Fibroblast of upper back skin (primary cell): ENCODE measurements at regions not wholly inside any gene's neighbourhood (a gene's known extent, or its start where the extent isn't known, plus 50 kb on each side); places are given as distances from the start of the nearest gene placed in this dataset.

Experiments
- DNase-seq: peaks from one replicate; pipeline ENCODE4 v3.0.0-alpha.2; 2013

DNA sequence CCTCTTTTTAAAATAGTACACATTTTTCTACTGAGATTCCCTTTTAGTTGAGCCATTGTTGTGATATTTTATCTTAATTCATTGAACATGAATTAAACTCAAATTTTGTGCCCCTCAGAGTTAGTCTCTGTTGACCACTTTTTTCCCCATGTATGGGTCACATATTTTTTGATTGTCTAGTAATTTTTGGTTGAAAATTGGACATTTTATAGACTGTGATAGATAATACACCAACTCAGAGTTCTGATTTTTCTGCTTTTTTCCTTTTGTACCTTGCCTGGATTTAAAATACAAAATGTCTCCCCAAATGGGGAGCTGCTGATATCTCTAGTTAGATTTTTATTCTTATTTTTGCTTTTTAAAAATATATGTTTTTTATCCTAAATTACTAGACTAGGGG is 291.8 kb upstream of the CITED2 start:
- DNase-seq = no peak

GRCh38 chr6:139663996-139664395 is 289.5 kb upstream of the CITED2 start:
- DNase-seq = no peak

DNA sequence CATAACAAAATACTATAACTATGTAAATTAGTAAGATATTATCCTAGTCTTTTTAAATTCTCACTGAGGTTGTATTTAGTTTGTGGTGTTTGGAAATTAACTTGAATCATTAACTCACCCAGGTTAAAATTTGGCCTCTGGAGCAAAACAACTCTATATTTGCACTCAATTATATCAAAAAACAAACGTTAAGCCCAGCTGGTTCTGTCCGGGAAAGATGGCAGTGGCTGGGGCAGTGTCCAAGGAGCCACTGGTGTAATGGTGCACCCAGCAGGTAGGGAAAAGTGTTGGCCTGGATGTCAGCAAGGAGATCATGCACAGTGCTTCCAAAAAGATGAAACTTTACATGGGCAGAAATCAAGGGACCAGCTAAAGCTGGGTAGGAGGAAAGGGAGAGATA is 285.3 kb upstream of the CITED2 start:
- DNase-seq = no peak

GRCh38 chr6:139659196-139659595 is 284.7 kb upstream of the CITED2 start:
- DNase-seq = no peak

- DNase-seq = no peak
These were observed 282.7 kb upstream of the CITED2 start for GRCh38 chr6:139657119-139657518.

- no peak for DNase-seq
These were observed 281.6 kb upstream of the CITED2 start for GRCh38 chr6:139655783-139656705.

- no peak for DNase-seq
These were observed 280.7 kb upstream of the CITED2 start for GRCh38 chr6:139654888-139655782.

DNA sequence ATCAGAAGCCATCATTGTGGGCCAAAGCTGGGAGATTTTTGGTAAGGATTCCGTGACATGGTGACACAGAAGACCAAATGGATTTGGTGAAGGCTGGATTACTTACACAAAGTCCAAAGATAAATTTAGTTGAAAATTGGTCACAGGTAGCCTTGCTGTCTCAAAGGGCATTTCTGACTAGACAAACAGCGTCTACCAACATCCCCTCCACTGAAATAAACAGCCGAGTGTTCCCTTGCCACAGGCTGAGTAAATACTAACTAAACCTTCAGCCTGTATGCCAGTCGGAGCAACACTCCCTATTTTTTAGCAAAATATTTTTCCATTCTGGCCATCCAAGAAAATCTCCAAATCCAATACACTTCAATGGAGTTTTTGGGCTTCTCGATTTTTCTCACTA is 279.9 kb upstream of the CITED2 start:
- DNase-seq = no peak

DNA sequence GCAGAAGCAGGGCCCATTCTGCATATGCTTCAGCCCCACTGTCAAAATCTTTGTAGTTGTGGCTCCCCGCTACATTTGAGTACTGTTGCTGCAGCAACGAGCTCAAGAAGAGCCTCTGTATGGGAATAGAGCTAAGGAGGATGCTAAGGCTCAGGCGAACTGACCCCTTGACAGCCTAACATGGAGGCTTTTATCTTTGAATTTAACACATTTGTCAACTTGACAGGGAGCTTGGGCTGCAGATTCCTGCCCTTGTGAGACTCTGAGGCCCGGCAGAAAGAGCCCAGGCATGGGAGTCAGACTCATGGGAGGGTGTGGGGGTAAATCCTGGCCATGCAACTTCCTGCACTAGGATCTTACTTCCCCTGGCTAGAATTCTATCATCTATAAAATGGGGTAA is 278.7 kb upstream of the CITED2 start:
- no peak for DNase-seq

DNA sequence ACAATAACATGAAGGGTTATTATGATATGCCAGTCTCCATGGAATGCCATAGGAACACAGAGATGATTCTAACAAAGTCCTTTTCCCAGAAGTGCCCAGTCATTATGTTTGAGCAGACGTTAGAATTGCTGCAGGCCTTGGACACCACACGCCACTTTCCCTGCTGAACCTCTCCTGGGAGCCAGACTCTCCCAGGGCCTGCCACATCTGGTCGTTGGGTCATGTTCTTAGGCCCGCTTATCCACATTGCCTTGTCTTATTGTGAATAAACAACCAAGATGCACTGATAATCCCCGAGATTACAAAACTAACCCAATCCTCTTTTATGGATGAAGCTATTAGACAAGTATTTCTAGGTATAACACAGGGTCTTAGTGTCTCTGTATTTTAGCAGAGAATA is 276.5 kb upstream of the CITED2 start:
- DNase-seq = no peak

- DNase-seq = no peak
These were observed 275.3 kb upstream of the CITED2 start for GRCh38 chr6:139649732-139650131.

DNA sequence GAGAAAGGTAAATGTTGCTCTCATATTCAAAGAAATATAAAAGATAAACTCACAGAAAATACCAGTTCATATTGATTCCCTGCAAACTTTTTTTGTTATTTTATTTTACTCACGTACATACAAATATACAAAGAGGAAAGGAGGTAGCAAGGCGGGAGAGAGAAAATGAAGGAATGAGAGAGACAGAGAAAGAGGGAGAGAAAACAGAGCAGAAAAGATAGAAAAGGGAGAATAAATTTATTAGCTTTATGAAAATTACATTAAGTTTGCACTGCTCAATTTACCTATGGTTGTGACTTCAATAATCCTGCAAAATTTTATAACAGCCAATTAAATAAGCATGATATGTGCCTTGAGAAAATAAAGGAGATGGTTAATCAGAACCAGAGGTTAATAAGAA is 274.7 kb upstream of the CITED2 start:
- DNase-seq = no peak

DNA sequence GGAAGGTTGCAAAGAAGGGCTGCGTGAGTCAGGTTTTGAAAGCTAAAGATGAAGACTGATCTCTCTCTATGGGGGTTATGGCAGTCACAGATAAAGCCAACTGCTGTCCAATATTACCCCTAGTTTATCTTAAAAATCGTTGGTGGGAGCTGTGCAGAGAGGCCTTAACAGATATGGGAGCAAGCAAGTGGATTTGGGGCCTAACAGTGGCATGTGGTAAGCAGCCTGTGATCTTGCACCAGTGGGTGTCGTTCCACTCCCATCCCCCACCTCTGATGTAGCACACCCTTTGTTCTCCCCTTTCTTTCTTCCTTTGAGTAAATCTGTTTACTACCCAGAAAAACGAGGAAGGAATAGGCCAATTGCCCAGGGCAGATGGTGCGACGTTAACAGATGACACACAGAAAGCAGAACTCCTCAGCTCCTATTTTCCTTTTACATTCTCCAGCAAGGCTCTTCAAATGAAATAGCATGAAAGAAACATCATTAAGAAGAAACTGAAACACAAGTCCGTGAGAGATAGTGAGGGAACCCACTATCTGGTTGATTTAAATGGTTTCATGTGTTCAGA is 274.1 kb upstream of the CITED2 start:
- no peak for DNase-seq

DNA sequence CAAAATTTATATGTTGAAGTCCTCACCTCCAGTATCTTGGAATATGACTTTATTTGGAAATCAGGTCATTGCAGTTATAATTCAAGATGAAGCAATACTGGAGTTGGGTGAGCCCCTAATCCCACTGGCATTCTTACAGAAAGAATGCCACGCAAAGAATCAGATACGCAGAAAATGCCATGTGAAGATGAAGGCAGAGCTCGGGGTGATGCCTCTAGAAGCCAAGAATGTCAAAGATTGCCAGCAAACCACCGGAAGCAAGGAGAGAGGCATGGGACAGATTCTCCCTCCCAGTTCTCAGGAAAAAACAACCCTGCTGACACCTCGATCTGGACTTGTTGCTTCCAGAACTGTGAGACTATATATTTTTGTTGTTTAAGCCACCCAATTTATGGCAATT is 273.4 kb upstream of the CITED2 start:
- no peak for DNase-seq

GRCh38 chr6:139647016-139647415 is 272.6 kb upstream of the CITED2 start:
- DNase-seq = peak; percentile 19

DNA sequence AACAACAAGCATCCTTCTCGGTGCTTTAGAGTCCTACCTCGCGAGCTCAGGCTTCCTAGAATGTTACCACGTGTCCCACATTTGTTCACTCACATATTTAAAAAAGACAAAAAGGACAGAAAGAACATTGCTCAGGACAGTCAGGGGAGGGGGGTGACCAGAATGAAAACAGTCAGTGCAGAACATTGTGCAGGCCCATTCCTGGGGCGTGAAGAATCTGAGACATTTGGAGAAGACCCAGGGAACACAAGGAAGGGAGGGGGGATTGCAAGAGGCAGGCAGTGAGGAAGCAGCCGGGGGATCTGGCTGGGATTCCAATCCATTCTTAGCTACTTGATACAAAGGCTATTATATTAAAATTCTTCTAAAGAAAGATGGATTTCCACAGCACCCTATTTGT is 270.4 kb upstream of the CITED2 start:
- DNase-seq = peak; percentile 80

GRCh38 chr6:139643986-139644385 is 269.5 kb upstream of the CITED2 start:
- DNase-seq = no peak

DNA sequence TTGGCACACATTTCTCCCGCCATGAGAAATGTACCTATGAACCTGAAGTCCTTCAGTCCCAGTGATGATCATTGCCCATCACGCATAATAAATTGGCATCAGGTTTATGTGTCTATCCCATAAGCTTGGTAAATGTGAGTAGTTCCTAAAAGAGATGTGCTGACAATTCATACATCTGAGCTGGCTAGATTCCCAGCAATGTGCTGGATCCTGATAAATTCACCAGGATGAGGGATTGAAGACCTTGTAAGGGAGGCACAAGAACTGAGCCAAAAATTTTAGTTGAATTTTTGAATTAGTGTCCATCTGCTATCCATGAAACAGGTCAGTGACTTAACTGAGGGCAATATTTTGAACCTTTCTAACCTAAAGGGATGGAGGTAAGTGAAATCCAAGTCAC is 267.9 kb upstream of the CITED2 start:
- DNase-seq = peak; percentile 44

- peak; percentile 43 for DNase-seq
These were observed 266.9 kb upstream of the CITED2 start for GRCh38 chr6:139641376-139641775.

GRCh38 chr6:139640921-139641320 is 266.5 kb upstream of the CITED2 start:
- DNase-seq = no peak

DNA sequence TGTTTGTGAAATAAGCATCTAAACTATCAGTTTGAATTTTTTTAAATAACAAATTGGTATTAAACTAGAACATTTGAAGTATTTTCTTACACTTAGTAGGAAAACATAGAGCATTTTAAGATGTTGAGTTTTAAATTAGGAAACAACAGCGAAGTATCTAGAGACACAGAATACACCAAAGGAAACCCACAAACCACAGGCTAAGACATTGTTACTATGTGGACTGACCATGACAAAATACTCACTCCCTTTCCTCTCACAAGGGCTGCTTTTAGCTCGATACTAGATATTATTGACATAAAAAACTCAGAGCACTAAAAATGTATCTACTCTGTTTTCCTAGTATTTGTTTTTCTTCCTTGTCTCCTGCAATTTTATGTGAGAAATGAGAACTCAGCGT is 266.0 kb upstream of the CITED2 start:
- peak; percentile 31 for DNase-seq

DNA sequence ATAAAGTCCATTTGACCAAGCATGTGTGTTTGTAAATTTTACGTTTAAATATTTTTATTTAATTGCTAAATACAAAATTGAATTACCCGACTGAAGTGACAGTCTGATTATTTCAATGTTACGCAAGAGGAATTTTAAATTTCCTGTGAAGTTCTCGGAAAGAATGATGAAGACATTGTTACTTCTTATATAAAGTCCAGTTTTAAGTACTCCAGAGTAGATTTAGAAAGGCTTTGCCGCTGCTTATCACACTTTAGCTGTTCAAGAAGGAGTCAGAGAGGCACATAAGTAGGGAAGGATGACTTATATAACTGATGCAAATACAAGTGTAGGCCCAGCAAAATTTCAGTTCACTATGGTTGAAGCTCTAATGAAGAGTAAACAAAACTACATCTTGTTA is 265.1 kb upstream of the CITED2 start:
- no peak for DNase-seq

DNA sequence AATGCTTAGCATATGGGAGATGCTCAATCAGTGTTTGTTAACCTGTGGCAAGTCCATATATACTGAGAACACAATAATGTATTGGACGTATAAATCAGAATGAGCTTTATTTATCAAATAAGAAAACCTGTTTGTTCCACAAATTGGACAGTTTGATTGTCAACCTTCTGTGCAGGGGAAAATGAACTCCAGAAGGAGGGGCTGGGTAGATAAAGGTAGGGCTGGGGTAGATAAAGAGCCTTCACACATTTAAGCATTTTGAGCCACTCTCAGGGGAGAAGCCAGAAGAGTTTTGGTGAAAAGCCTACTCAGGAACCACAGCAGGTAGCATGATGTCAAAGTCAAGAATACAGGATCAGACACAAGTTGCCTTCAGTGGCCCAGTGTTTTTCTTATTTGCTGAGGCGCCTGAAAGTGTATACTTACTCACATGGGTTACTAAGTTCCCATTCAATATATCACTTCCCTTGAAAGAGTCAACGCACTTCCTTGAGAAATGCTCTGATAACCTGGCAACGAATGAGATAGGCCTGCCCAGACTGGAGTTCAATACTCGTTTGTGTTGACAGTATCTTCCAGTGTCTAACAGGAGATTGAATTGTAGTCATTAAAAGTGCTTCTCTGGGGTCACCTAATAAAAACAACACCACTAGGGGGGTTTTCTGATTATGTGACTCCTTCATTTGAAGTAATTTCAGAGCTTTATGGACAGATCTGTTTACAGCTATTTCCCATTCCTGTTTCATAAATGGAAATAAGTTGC is 263.9 kb upstream of the CITED2 start:
- no peak for DNase-seq
